HepG2 (cell line): ENCODE measurements at regions not wholly inside any gene's neighbourhood (a gene's known extent, or its start where the extent isn't known, plus 50 kb on each side); places are given as distances from the start of the nearest gene placed in this dataset.

ENCODE experiments used
- ATAC-seq: fragments of 200-7000 bp; cut with Tn5 transposase; 3 replicates; pipeline ENCODE4 v1.9.1; 2020; ENCODE audit warnings: mild to moderate bottlenecking, moderate library complexity
- BruUV-seq: library from RNA; stranded (reverse); fragments of 400-500 nt; replicated peaks from 2 replicates; lab custom pipeline; 2021; lab: Mats Ljungman, UMichigan
- CTCF ChIA-PET: fragments of 300-600 bp; formaldehyde crosslinking; extraction: SDS; loops from one replicate; lab custom pipeline; 2021; ENCODE audit warnings: low total read pairs, inconsistent platforms, low intra/inter-chr PET ratio; lab: Yijun Ruan, JAX
- POLR2A ChIA-PET: fragments of 350-600 bp; sonication (Branson Sonifier 250); formaldehyde crosslinking; loops from one replicate; lab custom pipeline; 2020; ENCODE audit warnings: antibody characterized with exemption, inconsistent platforms; lab: Yijun Ruan, JAX
- DNase-seq: peaks from one replicate; pipeline ENCODE4 v3.0.0-alpha.2; 2015; ENCODE audit warnings: low spot score
- FAIRE-seq: peaks from 3 replicates; lab custom pipeline; 2011; peaks lifted over from hg19 to GRCh38; lab: Jason Lieb, UNC
- H2AFZ ChIP-seq: one replicate; pipeline ENCODE4 v1.6.1; 2011; ENCODE audit warnings: low read length, inconsistent platforms
- H3K27ac ChIP-seq: fragments of 300-600 bp; 3 replicates; pipeline ENCODE4 v1.8.0; 2011; ENCODE audit warnings: mixed run types, mild to moderate bottlenecking, mixed read lengths, low read length, inconsistent platforms; ENCODE audit not compliant: insufficient read depth; ENCODE audit errors: extremely low read length
- H3K27me3 ChIP-seq, 2 experiments: fragments of 200-600 bp in 1 of 2; 2 replicates in 1 of 2; 3 replicates in 1 of 2; pipeline versions ENCODE4 v1.6.0 to v1.8.0; 2011; ENCODE audit warnings: low read length in 2 of 2, mild to moderate bottlenecking in 2 of 2, moderate library complexity in 2 of 2, inconsistent platforms in 1 of 2; ENCODE audit not compliant: insufficient read depth in 2 of 2, control insufficient read depth in 1 of 2
- H3K36me3 ChIP-seq, 2 experiments: fragments of 200-600 bp in 1 of 2; replicated peaks in 1 of 2; 2 replicates in 1 of 2; 3 replicates in 1 of 2; pipeline versions ENCODE4 v1.5.1 to v1.8.0; 2011; ENCODE audit warnings: low read length in 2 of 2, inconsistent platforms in 1 of 2; ENCODE audit not compliant: insufficient read depth in 2 of 2, control insufficient read depth in 1 of 2
- H3K4me1 ChIP-seq: 2 replicates; pipeline ENCODE4 v1.5.1; 2012; ENCODE audit warnings: low read length, inconsistent platforms; ENCODE audit not compliant: insufficient read depth
- H3K4me2 ChIP-seq: 2 replicates; pipeline ENCODE4 v1.6.0; 2011; ENCODE audit warnings: low read depth, low read length, inconsistent platforms
- H3K4me3 ChIP-seq, 3 experiments: fragments of 200-600 bp in 1 of 3; sonication (generic), shearing (Covaris generic) in 1 of 3; replicated peaks in 1 of 3; 2 replicates each; pipeline ENCODE4 v1.5.1; 2011 to 2016; ENCODE audit warnings: low read length in 3 of 3, inconsistent platforms in 2 of 3, low read depth in 2 of 3, mild to moderate bottlenecking in 2 of 3, control low read depth in 1 of 3, mixed read lengths in 1 of 3; ENCODE audit not compliant: insufficient read depth in 1 of 3
- H3K79me2 ChIP-seq: one replicate; pipeline ENCODE4 v1.6.1; 2011; ENCODE audit warnings: low read length, inconsistent platforms; ENCODE audit not compliant: insufficient read depth
- H3K9ac ChIP-seq: 2 replicates; pipeline ENCODE4 v1.6.0; 2011; ENCODE audit warnings: mild to moderate bottlenecking, low read depth, low read length, inconsistent platforms; ENCODE audit not compliant: insufficient read depth
- H3K9me3 ChIP-seq: 2 replicates; pipeline ENCODE4 v1.5.1; 2012; ENCODE audit warnings: mild to moderate bottlenecking, low read length
- H4K20me1 ChIP-seq: 2 replicates; pipeline ENCODE4 v1.6.0; 2011; ENCODE audit warnings: inconsistent platforms, mild to moderate bottlenecking, low read length, moderate library complexity; ENCODE audit not compliant: insufficient read depth
- ARHGAP35 ChIP-seq: sonication (generic); formaldehyde crosslinking; IDR thresholded peaks from 2 replicates; pipeline ENCODE4 v1.9.0; 2022; ENCODE audit warnings: mild to moderate bottlenecking, inconsistent platforms, moderate library complexity, missing genetic modification reagents, borderline replicate concordance
- CEBPB ChIP-seq: IDR thresholded peaks from 2 replicates; pipeline ENCODE4 v1.6.1; 2011; ENCODE audit warnings: low read depth, low read length, improper control_type of control experiment, borderline replicate concordance
- CHD2 ChIP-seq: IDR thresholded peaks from 2 replicates; pipeline ENCODE4 v1.6.1; 2011; ENCODE audit warnings: low read depth, low read length, improper control_type of control experiment
- EEA1 ChIP-seq: sonication (generic); formaldehyde crosslinking; IDR thresholded peaks from 2 replicates; pipeline ENCODE4 v1.5.1; 2020; ENCODE audit warnings: mild to moderate bottlenecking, missing genetic modification reagents, borderline replicate concordance
- IKZF4 ChIP-seq: sonication (generic); formaldehyde crosslinking; IDR thresholded peaks from 2 replicates; pipeline ENCODE4 v1.5.1; 2020; ENCODE audit warnings: borderline replicate concordance, mild to moderate bottlenecking, low read depth, missing genetic modification reagents; ENCODE audit errors: not compliant biosample characterization
- MAFF ChIP-seq: IDR thresholded peaks from 2 replicates; pipeline ENCODE4 v1.6.1; 2011; ENCODE audit warnings: low read depth, low read length, improper control_type of control experiment
- ZNF230 ChIP-seq: sonication (generic); formaldehyde crosslinking; IDR thresholded peaks from 2 replicates; pipeline ENCODE4 v1.4.0; 2020; ENCODE audit warnings: mild to moderate bottlenecking, missing genetic modification reagents
- ZNF709 ChIP-seq: sonication (generic); formaldehyde crosslinking; IDR thresholded peaks from 2 replicates; pipeline ENCODE4 v1.5.0; 2020; ENCODE audit warnings: mild to moderate bottlenecking, missing genetic modification reagents
- ZNF850 ChIP-seq: sonication (generic); formaldehyde crosslinking; conservative IDR thresholded peaks from 2 replicates; pipeline ENCODE4 v1.9.0; 2021; ENCODE audit warnings: mild to moderate bottlenecking, missing genetic modification reagents
- WGBS: methylation state at CpG from one replicate; pipeline ENCODE4 v1.1.6; 2017; ENCODE audit warnings: low lambda C conversion rate; 5-methylcytosine and 5-hydroxymethylcytosine counted together
- in situ Hi-C: cut with HindIII; loops from 2 replicates; pipeline ENCODE4 v1.10.0; 2017; ENCODE audit warnings: low pct_unique_long_range_greater_than_20kb; ENCODE audit not compliant: extremely low pct_ligation_motif_present
- intact Hi-C: fragments of 100-400 bp; cut with micrococcal nuclease; formaldehyde crosslinking; loops from one replicate; pipeline ENCODE4 v1.10.0; 2022; ENCODE audit not compliant: unreplicated experiment

DNA sequence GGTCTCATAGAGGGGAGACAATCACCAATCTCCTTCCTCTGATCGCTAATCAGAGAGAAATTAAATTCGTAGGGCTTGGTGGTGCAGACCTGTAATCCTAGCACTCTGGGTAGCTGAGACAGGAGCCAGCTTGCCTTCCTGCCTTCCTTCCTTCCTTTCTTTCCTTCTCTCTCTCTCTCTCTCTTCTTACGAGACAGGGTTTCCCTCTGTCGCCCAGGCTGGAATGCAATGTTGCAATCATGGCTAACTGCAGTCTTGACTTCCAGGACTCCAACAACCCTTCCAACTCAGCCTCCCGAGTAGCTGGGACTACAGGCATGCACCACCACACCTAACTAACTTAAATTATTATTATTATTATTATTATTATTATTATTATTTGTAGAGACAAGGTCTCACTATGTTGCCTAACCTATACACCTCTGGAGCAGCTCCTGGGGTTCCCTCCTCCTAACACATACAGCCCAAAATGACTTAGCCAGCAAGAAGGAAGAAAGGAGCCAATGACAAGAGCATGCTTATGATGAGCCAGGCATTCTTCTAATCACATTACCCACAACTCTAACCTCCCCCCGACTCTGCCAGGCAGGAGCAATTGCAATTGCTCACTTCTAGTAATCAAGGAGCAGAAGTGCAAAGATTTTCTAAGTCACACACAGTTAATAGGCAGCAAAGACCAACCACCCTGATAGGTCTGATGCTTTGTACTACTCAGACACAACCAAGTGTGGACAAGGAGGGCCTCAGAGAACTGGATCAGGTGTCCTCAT lies 105.4 kb upstream of the F3 start:
- no peak for TF ChIP-seq ZNF850 (CRISPR knock-in tag)
- TF ChIP-seq MAFF = no peak
- no peak for TF ChIP-seq EEA1 (CRISPR knock-in tag)
- TF ChIP-seq IKZF4 (CRISPR knock-in tag) = no peak
- TF ChIP-seq ZNF709 (CRISPR knock-in tag) = no peak
- 0 out of 2 replicates have a peak, but pooled peaks have one; percentile 11 for TF ChIP-seq CEBPB
- TF ChIP-seq ZNF230 = no peak
- TF ChIP-seq ARHGAP35 (CRISPR knock-in tag) = no peak
- no peak for TF ChIP-seq CHD2
- TF ChIP-seq, all 625 proteins: peak for 1
- BruUV-seq = no TSS peak
- intact Hi-C loops (no loop called here), in situ Hi-C loops (no loop called here)
- no peaks in the 10 kb centered on the region for H4K20me1 ChIP-seq
- no peak for FAIRE-seq
- ChIA-PET POLR2A (no interaction called here), CTCF (no interaction called here)
- 48% methylated on average over 6 of the region's 6 CpGs for WGBS
- no peak overlapping the region for H3K27ac ChIP-seq
- no peak overlapping the region for H2AFZ ChIP-seq
- no peak for DNase-seq
- no peaks in the 10 kb centered on the region for H3K4me1 ChIP-seq
- H3K9ac ChIP-seq = no peak overlapping the region
- H3K36me3 ChIP-seq = no peaks in the 10 kb centered on the region
- H3K4me3 ChIP-seq = no peak overlapping the region
- no peaks in the 10 kb centered on the region for H3K9me3 ChIP-seq
- no peaks in the 10 kb centered on the region for H3K79me2 ChIP-seq
- no peak for ATAC-seq
- no peak overlapping the region for H3K4me2 ChIP-seq
- no peaks in the 10 kb centered on the region for H3K27me3 ChIP-seq
